ENCODE measurements at regions not wholly inside any gene's neighbourhood (a gene's known extent, or its start where the extent isn't known, plus 50 kb on each side); places are given as distances from the start of the nearest gene placed in this dataset.

DNA sequence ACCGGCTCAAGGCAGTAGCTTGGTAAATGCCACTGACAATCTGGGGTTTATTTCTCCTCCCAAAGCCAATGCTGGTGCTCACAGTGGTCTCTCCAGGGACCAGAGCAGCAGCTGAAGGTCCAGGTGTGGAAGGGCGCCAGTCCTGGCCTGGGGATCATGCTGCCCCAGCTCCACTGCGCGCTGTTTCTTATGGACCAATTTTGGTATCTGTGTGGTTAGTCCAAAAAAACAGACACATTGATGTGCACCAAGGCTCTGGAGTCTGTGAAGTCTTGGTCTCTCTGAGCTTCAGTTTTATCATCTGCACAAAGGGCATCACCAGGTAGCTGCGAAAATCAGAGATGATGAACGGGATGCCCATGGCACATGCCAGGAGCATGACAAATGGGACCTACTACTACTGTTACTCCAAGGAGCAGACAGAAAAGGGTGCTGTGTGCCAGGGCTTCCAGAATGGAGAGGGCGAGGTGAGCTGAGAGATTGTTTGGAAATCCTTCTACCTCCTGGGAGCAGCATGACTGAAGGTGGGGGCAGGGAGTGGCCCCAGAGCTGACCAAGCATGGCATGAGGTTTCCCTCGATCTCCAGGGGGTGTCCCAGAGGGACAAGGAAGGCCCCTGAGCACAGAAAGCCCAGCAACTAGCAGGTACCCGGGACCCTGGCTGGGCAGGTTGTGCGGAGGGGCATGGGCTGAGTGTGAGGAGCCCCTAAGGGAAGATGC, 134.3 kb upstream of the PRR20G start:
- TF ChIP-seq, protein P1, sequence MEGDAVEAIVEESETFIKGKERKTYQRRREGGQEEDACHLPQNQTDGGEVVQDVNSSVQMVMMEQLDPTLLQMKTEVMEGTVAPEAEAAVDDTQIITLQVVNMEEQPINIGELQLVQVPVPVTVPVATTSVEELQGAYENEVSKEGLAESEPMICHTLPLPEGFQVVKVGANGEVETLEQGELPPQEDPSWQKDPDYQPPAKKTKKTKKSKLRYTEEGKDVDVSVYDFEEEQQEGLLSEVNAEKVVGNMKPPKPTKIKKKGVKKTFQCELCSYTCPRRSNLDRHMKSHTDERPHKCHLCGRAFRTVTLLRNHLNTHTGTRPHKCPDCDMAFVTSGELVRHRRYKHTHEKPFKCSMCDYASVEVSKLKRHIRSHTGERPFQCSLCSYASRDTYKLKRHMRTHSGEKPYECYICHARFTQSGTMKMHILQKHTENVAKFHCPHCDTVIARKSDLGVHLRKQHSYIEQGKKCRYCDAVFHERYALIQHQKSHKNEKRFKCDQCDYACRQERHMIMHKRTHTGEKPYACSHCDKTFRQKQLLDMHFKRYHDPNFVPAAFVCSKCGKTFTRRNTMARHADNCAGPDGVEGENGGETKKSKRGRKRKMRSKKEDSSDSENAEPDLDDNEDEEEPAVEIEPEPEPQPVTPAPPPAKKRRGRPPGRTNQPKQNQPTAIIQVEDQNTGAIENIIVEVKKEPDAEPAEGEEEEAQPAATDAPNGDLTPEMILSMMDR (IDR thresholded peaks at IDR 0.05), result no peak
- Histone ChIP-seq H3K27ac (no peak overlapping the region), H3K4me1 (ENCODE audit: control insufficient read depth in 1 of 2, insufficient read depth in 1 of 2, low read depth in 1 of 2, low read length in 1 of 2) (no peaks in the 10 kb centered on the region)

DNA sequence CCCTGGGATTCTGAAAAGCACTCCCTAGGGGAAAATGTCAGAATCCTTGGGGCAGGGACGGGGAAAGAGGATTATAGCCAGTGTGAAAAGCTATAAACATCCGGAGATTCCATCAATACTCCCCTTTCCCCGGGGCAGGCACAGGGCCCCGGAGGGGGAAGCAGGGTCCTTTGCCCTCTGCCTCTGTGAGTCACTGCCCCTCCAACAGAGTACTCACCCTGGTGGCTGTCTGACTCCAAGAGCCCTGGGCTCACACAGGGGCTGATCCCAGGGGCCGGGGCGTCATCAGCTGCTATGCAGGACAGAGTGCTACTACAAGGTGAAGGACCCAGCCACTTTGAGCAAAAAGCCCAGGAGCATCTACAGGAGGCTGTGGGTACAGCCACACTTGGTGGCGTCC, 133.0 kb upstream of the PRR20G start:
- Histone ChIP-seq H3K36me3 (no peaks in the 10 kb centered on the region), H3K4me3 (ENCODE audit: low read depth in 1 of 2, low read length in 1 of 2) (no peak overlapping the region), H3K9me3 (no peaks in the 10 kb centered on the region), H3K27me3 (peaks cover 97% of the 10 kb centered on the region), H3K27ac (no peak overlapping the region), H3K4me1 (ENCODE audit: control insufficient read depth in 1 of 2, insufficient read depth in 1 of 2, low read depth in 1 of 2, low read length in 1 of 2) (no peaks in the 10 kb centered on the region)
- TF ChIP-seq, protein P1 (IDR thresholded peaks at IDR 0.05), result no peak

More for the DNA sequence above, 134.3 kb upstream of the PRR20G start:
- no peak overlapping the region for H3K4me3 ChIP-seq (ENCODE audit: low read depth in 1 of 2, low read length in 1 of 2)
- H3K36me3 ChIP-seq, result no peaks in the 10 kb centered on the region
- no peaks in the 10 kb centered on the region for H3K9me3 ChIP-seq
- H3K27me3 ChIP-seq, result peaks cover 96% of the 10 kb centered on the region

DNA sequence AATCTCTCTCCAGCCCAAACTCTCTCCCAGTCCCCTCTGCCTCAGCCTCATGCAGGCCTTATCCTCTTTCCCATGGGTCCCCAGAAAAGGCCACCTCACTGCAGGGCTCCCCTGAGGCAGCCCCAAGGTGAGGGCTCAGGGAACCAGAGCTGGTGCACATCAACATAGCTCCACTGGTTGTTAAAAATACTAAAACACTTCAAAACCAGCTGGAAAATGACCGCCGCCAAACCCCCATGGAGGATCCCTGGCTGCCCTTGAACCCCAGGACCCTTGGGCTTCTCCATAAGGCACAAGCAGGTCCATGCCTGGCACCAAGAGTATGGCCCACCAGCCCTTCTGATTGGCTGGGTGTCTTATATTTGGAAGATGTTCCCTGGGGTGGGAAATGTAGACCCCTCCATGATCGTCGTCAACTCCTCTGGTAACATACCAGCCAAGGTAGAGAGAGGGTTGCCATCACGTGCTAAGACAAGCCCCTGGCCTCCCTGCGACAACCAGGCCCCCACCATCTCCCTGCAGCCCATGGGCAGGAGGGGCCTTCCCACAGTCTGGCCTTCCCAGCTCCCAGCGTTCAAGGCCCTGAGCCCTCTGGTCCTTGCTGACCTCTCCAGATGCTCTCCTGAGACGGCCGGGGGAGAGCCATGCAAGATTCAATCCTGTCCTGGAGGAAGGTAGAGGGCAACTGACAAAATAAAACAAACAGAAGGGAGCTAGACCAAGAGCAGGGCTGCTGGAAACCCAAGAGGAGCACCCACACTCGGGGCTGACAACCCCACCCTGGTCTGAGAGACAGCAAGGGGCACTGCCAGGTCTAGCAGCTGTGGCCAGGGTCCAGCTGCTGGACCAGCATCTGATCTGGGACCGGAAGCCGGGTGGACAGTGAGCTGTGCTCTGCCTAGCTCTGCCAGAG, 132.1 kb upstream of the PRR20G start:
- TF ChIP-seq, protein P1 (IDR thresholded peaks at IDR 0.05), result no peak
- no peaks in the 10 kb centered on the region for H3K4me1 ChIP-seq (ENCODE audit: control insufficient read depth in 1 of 2, insufficient read depth in 1 of 2, low read depth in 1 of 2, low read length in 1 of 2)

DNA sequence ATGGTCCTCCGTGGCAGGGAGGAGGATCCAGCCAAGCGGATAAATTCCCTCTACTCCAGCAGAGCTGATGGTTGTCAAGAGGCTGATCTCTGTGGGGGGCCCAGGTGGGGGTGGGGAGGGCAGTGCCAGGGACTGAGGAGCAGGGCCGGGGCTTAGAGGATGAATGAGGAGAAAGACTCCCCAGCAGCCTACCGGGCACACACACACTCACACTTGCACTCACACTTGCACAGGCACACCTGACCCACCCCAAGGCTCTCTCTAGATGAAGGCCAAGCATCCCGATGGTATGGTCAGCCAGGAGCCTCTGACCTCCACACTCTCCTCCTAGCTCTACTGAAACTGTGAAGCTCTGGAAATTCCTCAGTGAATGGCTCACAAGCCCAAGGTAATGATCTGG, 131.3 kb upstream of the PRR20G start:
- H3K9me3 ChIP-seq, result no peaks in the 10 kb centered on the region
- H3K36me3 ChIP-seq, result no peaks in the 10 kb centered on the region
- no peaks in the 10 kb centered on the region for H3K4me1 ChIP-seq (ENCODE audit: control insufficient read depth in 1 of 2, insufficient read depth in 1 of 2, low read depth in 1 of 2, low read length in 1 of 2)
- TF ChIP-seq, protein P1 (IDR thresholded peaks at IDR 0.05), result no peak
- H3K4me3 ChIP-seq (ENCODE audit: low read depth in 1 of 2, low read length in 1 of 2), result no peak overlapping the region
- peaks cover 95% of the 10 kb centered on the region for H3K27me3 ChIP-seq
- no peak overlapping the region for H3K27ac ChIP-seq

More for the DNA sequence above, 132.1 kb upstream of the PRR20G start:
- no peak overlapping the region for H3K4me3 ChIP-seq (ENCODE audit: low read depth in 1 of 2, low read length in 1 of 2)
- no peaks in the 10 kb centered on the region for H3K9me3 ChIP-seq
- no peak overlapping the region for H3K27ac ChIP-seq
- H3K27me3 ChIP-seq, result peaks cover 95% of the 10 kb centered on the region
- H3K36me3 ChIP-seq, result no peaks in the 10 kb centered on the region

DNA sequence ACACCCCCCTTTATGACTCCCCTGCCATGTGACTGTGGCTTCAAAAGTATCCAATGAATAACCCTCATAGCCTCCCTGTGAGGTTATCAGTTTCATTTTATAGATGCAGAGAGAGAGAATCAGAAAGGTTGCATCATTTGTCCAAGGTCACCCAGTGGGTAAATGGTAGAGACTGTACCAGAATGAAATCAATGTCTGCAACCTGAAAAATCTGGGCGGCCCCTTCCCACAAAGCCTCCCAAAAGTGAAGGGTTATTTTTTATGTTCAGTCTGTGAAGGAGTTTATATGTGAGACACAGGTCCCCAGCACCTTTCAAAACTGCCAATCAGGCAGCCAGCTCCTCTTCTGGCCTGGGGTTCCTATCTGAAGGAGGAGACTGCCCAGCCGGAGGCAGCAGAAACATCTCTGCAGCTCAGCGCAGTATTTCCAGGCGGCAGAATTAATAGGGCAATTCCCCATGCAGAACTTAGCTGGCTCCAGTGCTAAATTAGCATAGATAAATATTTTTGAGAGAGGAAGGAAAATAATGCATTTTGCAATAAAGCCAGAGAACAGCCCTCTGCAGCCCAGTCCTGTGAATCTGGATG, 130.8 kb upstream of the PRR20G start:
- Histone ChIP-seq H3K36me3 (no peaks in the 10 kb centered on the region), H3K9me3 (no peaks in the 10 kb centered on the region), H3K4me3 (ENCODE audit: low read depth in 1 of 2, low read length in 1 of 2) (no peak overlapping the region), H3K27ac (no peak overlapping the region), H3K27me3 (peaks cover 95% of the 10 kb centered on the region), H3K4me1 (ENCODE audit: control insufficient read depth in 1 of 2, insufficient read depth in 1 of 2, low read depth in 1 of 2, low read length in 1 of 2) (no peaks in the 10 kb centered on the region)
- TF ChIP-seq, protein P1 (IDR thresholded peaks at IDR 0.05), result no peak

All from neutrophil (primary cell).